ENCODE measurements at regions not wholly inside any gene's neighbourhood (a gene's known extent, or its start where the extent isn't known, plus 50 kb on each side); places are given as distances from the start of the nearest gene placed in this dataset.

DNA sequence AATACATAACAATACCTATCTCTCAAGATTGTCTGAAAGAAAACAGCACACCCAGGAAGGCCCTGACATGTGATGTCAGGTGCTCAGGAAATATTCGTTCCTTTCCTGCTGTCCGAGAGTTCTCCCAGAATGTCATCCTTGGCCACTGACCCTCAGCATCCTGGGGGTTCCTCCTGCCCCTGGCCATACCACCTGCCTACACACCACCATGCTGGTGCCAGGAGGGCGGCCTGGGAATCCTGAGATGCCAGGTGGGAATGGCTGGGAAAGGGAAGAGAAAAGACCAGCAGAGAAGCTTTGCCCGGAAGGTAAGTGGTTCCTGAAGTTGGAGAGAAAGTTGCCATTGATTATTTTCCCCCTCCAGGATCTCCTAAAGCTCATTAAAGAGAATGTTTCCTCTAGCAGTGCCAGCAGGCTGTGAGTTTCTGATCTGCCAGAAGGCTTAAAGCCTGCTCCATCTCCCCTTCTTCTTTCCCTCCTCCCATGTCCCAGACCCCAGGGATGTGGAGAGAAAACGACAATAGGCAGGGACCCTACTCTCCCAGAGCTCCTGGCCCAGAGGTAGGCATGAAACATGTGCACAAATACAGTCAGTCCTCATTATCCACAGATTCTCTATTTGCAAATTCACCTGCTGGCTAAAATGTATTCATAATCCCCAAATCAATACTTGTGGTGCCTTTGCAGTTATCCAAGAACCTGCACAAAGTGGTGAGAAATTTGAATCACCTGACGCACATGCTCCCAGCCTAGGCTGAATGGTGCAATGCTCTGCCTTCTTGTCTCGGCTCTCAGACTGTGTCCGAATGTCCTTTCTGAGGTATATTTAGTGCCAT lies 147.1 kb upstream of the MYCN start:
- TF ChIP-seq POLR2A (IDR thresholded peaks at IDR 0.05) (no peak), POLR2AphosphoS5 (IDR thresholded peaks at IDR 0.05) (no peak)
- TF ChIP-seq, protein P1, sequence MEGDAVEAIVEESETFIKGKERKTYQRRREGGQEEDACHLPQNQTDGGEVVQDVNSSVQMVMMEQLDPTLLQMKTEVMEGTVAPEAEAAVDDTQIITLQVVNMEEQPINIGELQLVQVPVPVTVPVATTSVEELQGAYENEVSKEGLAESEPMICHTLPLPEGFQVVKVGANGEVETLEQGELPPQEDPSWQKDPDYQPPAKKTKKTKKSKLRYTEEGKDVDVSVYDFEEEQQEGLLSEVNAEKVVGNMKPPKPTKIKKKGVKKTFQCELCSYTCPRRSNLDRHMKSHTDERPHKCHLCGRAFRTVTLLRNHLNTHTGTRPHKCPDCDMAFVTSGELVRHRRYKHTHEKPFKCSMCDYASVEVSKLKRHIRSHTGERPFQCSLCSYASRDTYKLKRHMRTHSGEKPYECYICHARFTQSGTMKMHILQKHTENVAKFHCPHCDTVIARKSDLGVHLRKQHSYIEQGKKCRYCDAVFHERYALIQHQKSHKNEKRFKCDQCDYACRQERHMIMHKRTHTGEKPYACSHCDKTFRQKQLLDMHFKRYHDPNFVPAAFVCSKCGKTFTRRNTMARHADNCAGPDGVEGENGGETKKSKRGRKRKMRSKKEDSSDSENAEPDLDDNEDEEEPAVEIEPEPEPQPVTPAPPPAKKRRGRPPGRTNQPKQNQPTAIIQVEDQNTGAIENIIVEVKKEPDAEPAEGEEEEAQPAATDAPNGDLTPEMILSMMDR (IDR thresholded peaks at IDR 0.05) = no peak

Data from sigmoid colon (tissue), 4 donors.